CD14-positive monocyte (primary cell): ENCODE measurements at regions not wholly inside any gene's neighbourhood (a gene's known extent, or its start where the extent isn't known, plus 50 kb on each side); places are given as distances from the start of the nearest gene placed in this dataset.

ENCODE experiments used
- DNase-seq, 3 donors: peaks; one replicate each; pipeline ENCODE4 v3.0.0-alpha.2; 2011 to 2022
- H2AFZ ChIP-seq: 2 replicates; pipeline ENCODE4 v1.6.0; 2012; ENCODE audit warnings: mild to moderate bottlenecking, low read depth, low read length, inconsistent platforms; ENCODE audit not compliant: insufficient read depth, poor library complexity, severe bottlenecking
- H3K27ac ChIP-seq, 2 donors: 1 replicate in 1 of 2; 2 replicates in 1 of 2; pipeline ENCODE4 v1.5.1; 2012 to 2013; ENCODE audit warnings: low read length in 2 of 2, control low read depth in 1 of 2, inconsistent platforms in 1 of 2, low read depth in 1 of 2, mild to moderate bottlenecking in 1 of 2
- H3K27me3 ChIP-seq, 2 donors: one replicate each; pipeline versions ENCODE4 v1.6.0 to v1.6.1; 2011 to 2013; ENCODE audit warnings: low read length in 2 of 2; ENCODE audit not compliant: control insufficient read depth in 2 of 2, insufficient read depth in 2 of 2
- H3K36me3 ChIP-seq, 2 donors: replicated peaks in 1 of 2; 1 replicate in 1 of 2; 2 replicates in 1 of 2; pipeline versions ENCODE4 v1.5.1 to v1.6.1; 2012 to 2013; ENCODE audit warnings: low read length in 2 of 2, control low read depth in 1 of 2, inconsistent platforms in 1 of 2, mild to moderate bottlenecking in 1 of 2; ENCODE audit not compliant: insufficient read depth in 2 of 2, control insufficient read depth in 1 of 2
- H3K4me1 ChIP-seq, 2 donors: 1 replicate in 1 of 2; 2 replicates in 1 of 2; pipeline versions ENCODE4 v1.5.1 to v1.6.1; 2012 to 2013; ENCODE audit warnings: low read length in 2 of 2, control low read depth in 1 of 2, inconsistent platforms in 1 of 2, mild to moderate bottlenecking in 1 of 2, moderate library complexity in 1 of 2; ENCODE audit not compliant: insufficient read depth in 2 of 2, control insufficient read depth in 1 of 2
- H3K4me2 ChIP-seq: replicated peaks from 2 replicates; pipeline ENCODE3; 2012; ENCODE audit warnings: low read length, moderate library complexity, mild to moderate bottlenecking; ENCODE audit not compliant: poor library complexity, severe bottlenecking; ENCODE audit errors: extremely low read depth
- H3K4me3 ChIP-seq, 3 experiments: fragments of 200-600 bp in 1 of 3; sonication (generic) in 1 of 3; replicated peaks in 1 of 3; 1 replicate in 2 of 3; 2 replicates in 1 of 3; pipeline ENCODE4 v1.5.1; 2011 to 2013; ENCODE audit warnings: low read length in 3 of 3, mild to moderate bottlenecking in 3 of 3, control low read depth in 2 of 3, low read depth in 2 of 3, inconsistent platforms in 1 of 3, moderate library complexity in 1 of 3
- H3K79me2 ChIP-seq: 2 replicates; pipeline ENCODE4 v1.6.0; 2012; ENCODE audit warnings: mild to moderate bottlenecking, control low read depth, inconsistent platforms, low read length, moderate library complexity; ENCODE audit not compliant: insufficient read depth
- H3K9ac ChIP-seq: 2 replicates; pipeline ENCODE4 v1.6.0; 2017; ENCODE audit warnings: low read length, mild to moderate bottlenecking; ENCODE audit not compliant: insufficient read depth, poor library complexity, severe bottlenecking
- H3K9me3 ChIP-seq, 2 donors: replicated peaks in 1 of 2; 1 replicate in 1 of 2; 2 replicates in 1 of 2; pipeline versions ENCODE4 v1.5.1 to v1.6.1; 2012 to 2013; ENCODE audit warnings: low read length in 2 of 2, control low read depth in 1 of 2; ENCODE audit not compliant: control insufficient read depth in 1 of 2, insufficient read depth in 1 of 2
- H4K20me1 ChIP-seq: 2 replicates; pipeline ENCODE4 v1.6.0; 2012; ENCODE audit warnings: mild to moderate bottlenecking, low read length, control low read depth, moderate library complexity; ENCODE audit not compliant: insufficient read depth
- H3K27ac Mint-ChIP-seq, 7 donors: one replicate each; pipeline ENCODE4 v1.8.0; 2020; ENCODE audit warnings: mild to moderate bottlenecking in 7 of 7, mixed read lengths in 7 of 7, moderate library complexity in 6 of 7, inconsistent platforms in 2 of 7
- H3K27me3 Mint-ChIP-seq, 3 donors: one replicate each; pipeline ENCODE4 v1.8.0; 2021 to 2022; ENCODE audit warnings: low read depth in 3 of 3, mild to moderate bottlenecking in 3 of 3, mixed read lengths in 3 of 3, moderate library complexity in 3 of 3, inconsistent platforms in 1 of 3
- H3K36me3 Mint-ChIP-seq, 2 donors: one replicate each; pipeline ENCODE4 v1.8.0; 2020; ENCODE audit warnings: mixed read lengths in 2 of 2, inconsistent platforms in 1 of 2, mild to moderate bottlenecking in 1 of 2
- H3K4me1 Mint-ChIP-seq: one replicate; pipeline ENCODE4 v1.8.0; 2020; ENCODE audit warnings: mild to moderate bottlenecking, mixed read lengths
- H3K4me3 Mint-ChIP-seq, 2 donors: one replicate each; pipeline ENCODE4 v1.8.0; 2020; ENCODE audit warnings: mild to moderate bottlenecking in 2 of 2, mixed read lengths in 2 of 2, moderate library complexity in 1 of 2
- H3K9me3 Mint-ChIP-seq, 7 donors: one replicate each; pipeline ENCODE4 v1.8.0; 2020 to 2022; ENCODE audit warnings: mixed read lengths in 7 of 7, mild to moderate bottlenecking in 6 of 7, moderate library complexity in 6 of 7, inconsistent platforms in 2 of 7
- WGBS: methylation state at CpG from one replicate; pipeline ENCODE4 v1.1.5; 2013; ENCODE audit warnings: missing lambda C conversion rate; ENCODE audit not compliant: insufficient coverage; 5-methylcytosine and 5-hydroxymethylcytosine counted together
- intact Hi-C, 2 donors: fragments of 100-400 bp; cut with micrococcal nuclease; formaldehyde crosslinking; loops; one replicate each; pipeline versions ENCODE4 v1.15.0 to v1.15.1; 2023
- TF ChIP-seq, protein P1 (sequence below): fragments of 200-600 bp; IDR thresholded peaks from one replicate; pipeline ENCODE4 v1.8.0; 2022; ENCODE audit warnings: antibody characterized with exemption, mild to moderate bottlenecking

DNA sequence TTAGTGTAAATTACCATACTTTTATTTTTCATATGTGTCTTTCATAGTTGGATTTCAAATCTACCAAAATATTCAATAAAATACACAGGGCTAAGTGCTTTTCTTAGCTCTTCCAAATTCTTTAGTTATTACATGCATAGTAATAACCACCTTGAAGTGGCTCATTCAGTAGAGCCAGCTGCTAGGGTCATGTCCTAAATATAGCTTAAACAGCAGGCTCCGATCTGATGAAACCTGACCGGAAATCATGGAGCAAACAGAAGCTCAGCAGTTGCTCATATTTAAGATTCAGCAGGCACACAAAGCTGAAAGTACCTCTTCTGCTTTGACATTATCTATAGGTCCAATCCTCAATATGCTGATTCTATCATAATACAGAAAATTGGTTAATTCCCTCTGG, 1470.4 kb downstream of the ADGRL3 start:
- Histone ChIP-seq H3K27me3 (no peaks in the 10 kb centered on the region), H4K20me1 (no peaks in the 10 kb centered on the region), H3K4me1 (no peaks in the 10 kb centered on the region), H3K4me3 (no peak overlapping the region), H3K4me2 (no peak overlapping the region), H2AFZ (no peak overlapping the region), H3K36me3 (no peaks in the 10 kb centered on the region), H3K9me3 (no peaks in the 10 kb centered on the region), H3K9ac (no peak overlapping the region), H3K27ac (no peak overlapping the region), H3K79me2 (no peaks in the 10 kb centered on the region)
- TF ChIP-seq, protein P1, sequence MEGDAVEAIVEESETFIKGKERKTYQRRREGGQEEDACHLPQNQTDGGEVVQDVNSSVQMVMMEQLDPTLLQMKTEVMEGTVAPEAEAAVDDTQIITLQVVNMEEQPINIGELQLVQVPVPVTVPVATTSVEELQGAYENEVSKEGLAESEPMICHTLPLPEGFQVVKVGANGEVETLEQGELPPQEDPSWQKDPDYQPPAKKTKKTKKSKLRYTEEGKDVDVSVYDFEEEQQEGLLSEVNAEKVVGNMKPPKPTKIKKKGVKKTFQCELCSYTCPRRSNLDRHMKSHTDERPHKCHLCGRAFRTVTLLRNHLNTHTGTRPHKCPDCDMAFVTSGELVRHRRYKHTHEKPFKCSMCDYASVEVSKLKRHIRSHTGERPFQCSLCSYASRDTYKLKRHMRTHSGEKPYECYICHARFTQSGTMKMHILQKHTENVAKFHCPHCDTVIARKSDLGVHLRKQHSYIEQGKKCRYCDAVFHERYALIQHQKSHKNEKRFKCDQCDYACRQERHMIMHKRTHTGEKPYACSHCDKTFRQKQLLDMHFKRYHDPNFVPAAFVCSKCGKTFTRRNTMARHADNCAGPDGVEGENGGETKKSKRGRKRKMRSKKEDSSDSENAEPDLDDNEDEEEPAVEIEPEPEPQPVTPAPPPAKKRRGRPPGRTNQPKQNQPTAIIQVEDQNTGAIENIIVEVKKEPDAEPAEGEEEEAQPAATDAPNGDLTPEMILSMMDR: no peak
- Mint-ChIP-seq H3K4me1 (no peaks in the 10 kb centered on the region), H3K9me3 (peaks cover 0 to 3% (median 0%) of the 10 kb centered on the region in 7 donors), H3K4me3 (no peak overlapping the region), H3K27ac (no peak overlapping the region), H3K27me3 (peaks cover 0 to 4% (median 0%) of the 10 kb centered on the region in 3 donors), H3K36me3 (no peaks in the 10 kb centered on the region)
- DNase-seq: no peak
- intact Hi-C loops: no loop called here
- WGBS: 86% methylated on average over 2 of the region's 2 CpGs

DNA sequence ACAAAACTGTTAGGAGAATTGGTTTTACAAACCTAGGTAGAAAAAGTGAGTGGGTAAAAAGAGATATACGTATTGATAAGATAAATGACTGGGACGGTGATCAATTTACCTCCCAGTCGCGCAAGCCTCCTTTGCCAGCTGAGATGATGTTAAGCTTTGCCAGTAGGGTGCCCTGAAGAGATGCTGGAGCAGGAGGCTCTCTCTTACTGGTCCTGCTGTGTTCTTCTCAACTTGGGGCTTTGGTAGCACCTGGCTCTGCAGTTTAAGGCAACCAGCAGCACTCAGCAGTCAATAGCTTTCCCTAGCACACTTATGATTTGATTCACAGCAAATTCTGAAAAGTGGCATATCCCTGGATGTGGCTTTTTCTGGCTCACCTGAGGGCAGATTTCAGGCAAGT, 1461.7 kb downstream of the ADGRL3 start:
- H3K27me3 Mint-ChIP-seq: peaks cover 0 to 4% (median 0%) of the 10 kb centered on the region in 3 donors
- no peaks in the 10 kb centered on the region for H3K36me3 Mint-ChIP-seq
- Histone ChIP-seq H3K4me1 (no peaks in the 10 kb centered on the region), H4K20me1 (no peaks in the 10 kb centered on the region), H3K9me3 (no peaks in the 10 kb centered on the region), H3K79me2 (no peaks in the 10 kb centered on the region), H3K4me3 (no peak overlapping the region), H3K9ac (no peak overlapping the region), H3K4me2 (no peak overlapping the region), H3K27me3 (no peaks in the 10 kb centered on the region), H2AFZ (no peak overlapping the region), H3K36me3 (no peaks in the 10 kb centered on the region), H3K27ac (no peak overlapping the region)
- intact Hi-C loops: no loop called here
- H3K27ac Mint-ChIP-seq: no peak overlapping the region
- H3K4me3 Mint-ChIP-seq: no peak overlapping the region
- no peaks in the 10 kb centered on the region for H3K4me1 Mint-ChIP-seq
- 95% methylated on average over 4 of the region's 4 CpGs for WGBS
- TF ChIP-seq, protein P1: no peak
- no peak for DNase-seq
- peaks cover 0 to 7% (median 0%) of the 10 kb centered on the region in 7 donors for H3K9me3 Mint-ChIP-seq
